Activated naive CD8-positive, alpha-beta T cell treated with anti-CD3 and anti-CD28 coated beads for 36 hours (primary cell): ENCODE measurements at regions not wholly inside any gene's neighbourhood (a gene's known extent, or its start where the extent isn't known, plus 50 kb on each side); places are given as distances from the start of the nearest gene placed in this dataset.

Experiments used
- DNase-seq: peaks from one replicate; pipeline ENCODE4 v3.0.0; 2021
- H3K27ac Mint-ChIP-seq: one replicate; pipeline ENCODE4 v1.8.0; 2022; ENCODE audit warnings: mild to moderate bottlenecking, moderate library complexity, mixed read lengths
- H3K27me3 Mint-ChIP-seq: one replicate; pipeline ENCODE4 v1.8.0; 2022; ENCODE audit warnings: mild to moderate bottlenecking, mixed read lengths
- H3K36me3 Mint-ChIP-seq: one replicate; pipeline ENCODE4 v1.8.0; 2021; ENCODE audit warnings: mild to moderate bottlenecking, mixed read lengths
- H3K4me1 Mint-ChIP-seq: one replicate; pipeline ENCODE4 v1.8.0; 2021; ENCODE audit warnings: mixed read lengths
- H3K4me3 Mint-ChIP-seq: one replicate; pipeline ENCODE4 v1.8.0; 2022; ENCODE audit warnings: mild to moderate bottlenecking, moderate library complexity, mixed read lengths
- H3K9me3 Mint-ChIP-seq: one replicate; pipeline ENCODE4 v1.8.0; 2022; ENCODE audit warnings: mixed read lengths

DNA sequence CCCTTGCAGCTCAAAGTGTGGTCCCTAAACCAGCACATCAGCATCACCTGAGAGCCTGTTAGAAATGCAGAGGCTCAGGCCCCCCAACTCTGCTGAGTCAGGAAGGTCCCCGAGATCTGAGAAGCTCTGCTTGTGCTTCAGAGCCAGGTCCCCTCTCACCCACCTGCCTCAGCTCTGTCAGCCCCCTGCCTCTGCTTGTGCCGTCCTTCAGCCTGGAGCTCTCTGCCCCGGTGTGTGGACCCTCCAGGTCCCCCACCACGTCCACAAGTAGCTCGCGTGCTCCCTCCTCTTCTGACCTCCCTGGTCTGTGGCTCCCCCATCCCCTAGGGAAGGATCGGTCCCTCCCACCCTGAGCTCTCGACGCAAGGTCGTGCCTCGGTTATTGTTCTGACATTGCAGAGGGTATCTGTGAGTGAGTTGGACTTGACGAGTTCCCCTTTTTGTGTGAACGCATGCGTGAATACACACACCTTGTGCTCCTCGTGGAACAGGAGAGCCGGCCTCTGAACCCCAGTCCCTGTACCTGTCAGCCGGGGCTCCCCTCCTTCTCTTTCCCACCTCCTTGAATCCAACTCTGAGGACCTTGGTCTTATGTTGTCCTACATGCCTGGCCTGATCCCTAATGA is 75.5 kb upstream of the TAF1B start:
- peaks cover 7% of the 10 kb centered on the region for H3K4me1 Mint-ChIP-seq
- no peak overlapping the region for H3K27ac Mint-ChIP-seq
- H3K9me3 Mint-ChIP-seq = no peaks in the 10 kb centered on the region
- DNase-seq = no peak
- H3K4me3 Mint-ChIP-seq = no peak overlapping the region
- H3K27me3 Mint-ChIP-seq = no peaks in the 10 kb centered on the region
- H3K36me3 Mint-ChIP-seq = no peaks in the 10 kb centered on the region

GRCh38 chr2:9768388-9768787 is 74.9 kb upstream of the TAF1B start:
- Mint-ChIP-seq H3K4me1 (peaks cover 7% of the 10 kb centered on the region), H3K36me3 (no peaks in the 10 kb centered on the region), H3K27me3 (no peaks in the 10 kb centered on the region), H3K27ac (no peak overlapping the region), H3K9me3 (no peaks in the 10 kb centered on the region), H3K4me3 (no peak overlapping the region)
- no peak for DNase-seq

- no peak overlapping the region for H3K27ac Mint-ChIP-seq
- no peak overlapping the region for H3K4me3 Mint-ChIP-seq
- DNase-seq = peak; percentile 47
- no peaks in the 10 kb centered on the region for H3K36me3 Mint-ChIP-seq
- no peaks in the 10 kb centered on the region for H3K27me3 Mint-ChIP-seq
- H3K9me3 Mint-ChIP-seq = no peaks in the 10 kb centered on the region
- H3K4me1 Mint-ChIP-seq = peaks cover 7% of the 10 kb centered on the region
Observed at GRCh38 chr2:9769171-9770005, 73.9 kb upstream of the TAF1B start.

DNA sequence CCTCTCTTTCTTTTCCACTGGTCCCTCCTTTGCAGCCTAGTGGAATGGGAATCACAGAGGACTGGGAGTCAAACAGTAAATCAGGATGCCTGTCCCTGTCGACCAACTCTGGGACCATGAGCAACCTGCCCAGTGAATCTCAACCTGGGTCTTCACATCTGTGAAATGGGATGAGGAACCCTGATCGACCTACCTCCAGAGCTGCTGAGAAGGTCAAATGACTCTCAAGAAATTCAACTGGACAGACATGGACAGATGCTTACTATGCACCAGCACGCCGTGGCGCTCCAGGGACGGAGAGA is 73.3 kb upstream of the TAF1B start:
- Mint-ChIP-seq H3K9me3 (no peaks in the 10 kb centered on the region), H3K4me1 (peaks cover 7% of the 10 kb centered on the region), H3K27ac (no peak overlapping the region), H3K36me3 (no peaks in the 10 kb centered on the region), H3K27me3 (no peaks in the 10 kb centered on the region), H3K4me3 (no peak overlapping the region)
- no peak for DNase-seq

DNA sequence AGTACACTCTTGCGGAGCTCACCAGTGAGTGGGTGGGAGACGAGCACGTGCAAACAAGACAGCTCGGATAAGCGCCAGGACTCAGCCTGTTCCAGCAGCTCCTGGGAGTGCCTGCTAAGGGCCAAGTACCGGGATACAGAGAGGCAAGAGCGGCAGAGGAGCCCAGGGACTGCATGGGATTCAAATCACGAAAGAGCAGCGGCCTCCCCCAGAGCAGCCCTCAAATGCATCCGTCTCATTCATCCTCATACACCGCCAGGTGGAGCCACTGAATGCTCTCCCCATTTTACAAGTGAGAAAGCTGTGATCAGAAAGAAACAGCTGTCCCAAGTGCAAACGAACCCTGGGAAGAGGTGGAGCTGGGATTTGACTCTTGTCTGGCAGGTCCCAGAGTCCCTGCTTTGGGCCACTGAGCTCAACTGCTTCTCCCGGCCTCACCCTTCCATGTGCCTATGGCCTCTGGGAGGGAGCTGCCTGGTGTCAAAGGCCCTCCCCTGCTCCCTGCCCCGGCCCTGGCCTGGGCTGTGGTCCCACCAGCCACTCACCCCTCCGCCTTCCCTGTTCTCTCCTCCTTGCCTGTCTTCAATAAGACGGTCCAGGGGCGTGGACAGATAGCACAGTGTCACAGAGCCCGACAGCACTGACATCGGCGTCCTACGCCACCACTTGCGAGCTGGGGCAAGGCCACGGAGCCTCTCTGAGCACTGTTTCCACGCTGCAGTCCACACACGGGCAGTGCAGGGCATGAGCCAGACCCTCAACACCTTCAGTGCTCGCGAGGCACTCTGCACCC is 72.8 kb upstream of the TAF1B start:
- H3K9me3 Mint-ChIP-seq = no peaks in the 10 kb centered on the region
- H3K36me3 Mint-ChIP-seq = no peaks in the 10 kb centered on the region
- H3K27ac Mint-ChIP-seq = no peak overlapping the region
- peaks cover 7% of the 10 kb centered on the region for H3K4me1 Mint-ChIP-seq
- no peaks in the 10 kb centered on the region for H3K27me3 Mint-ChIP-seq
- peak; percentile 27 for DNase-seq
- no peak overlapping the region for H3K4me3 Mint-ChIP-seq

- no peaks in the 10 kb centered on the region for H3K36me3 Mint-ChIP-seq
- H3K4me3 Mint-ChIP-seq = no peak overlapping the region
- no peaks in the 10 kb centered on the region for H3K27me3 Mint-ChIP-seq
- H3K4me1 Mint-ChIP-seq = peaks cover 7% of the 10 kb centered on the region
- H3K27ac Mint-ChIP-seq = no peak overlapping the region
- H3K9me3 Mint-ChIP-seq = no peaks in the 10 kb centered on the region
- no peak for DNase-seq
Observed at GRCh38 chr2:9771101-9771449, 72.2 kb upstream of the TAF1B start.

DNA sequence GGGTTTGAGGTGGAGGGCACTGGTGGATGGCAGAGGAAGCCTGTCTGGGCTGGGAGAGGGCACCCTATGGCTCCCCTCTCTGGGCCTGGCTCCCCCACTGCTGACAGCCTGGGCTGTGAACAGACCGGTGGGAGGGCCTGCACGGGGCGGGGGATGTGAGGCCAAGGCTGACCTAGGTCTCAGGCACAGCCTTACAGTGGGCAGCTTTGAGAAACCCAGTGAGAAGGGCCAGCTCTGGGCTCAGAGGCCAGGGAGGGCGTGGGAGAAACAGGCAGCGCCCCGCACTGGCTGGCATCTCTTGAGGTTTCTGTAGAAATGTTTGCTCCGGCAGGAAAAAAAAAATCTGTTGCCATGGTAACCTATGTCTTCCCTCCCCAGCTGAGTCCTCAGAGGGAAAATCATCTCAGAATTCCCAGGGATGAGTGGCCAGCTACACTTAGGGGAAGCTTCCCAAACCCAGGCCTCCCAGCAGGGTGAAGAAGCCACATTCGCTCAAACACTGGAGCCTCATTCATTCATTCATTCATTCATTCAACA is 71.7 kb upstream of the TAF1B start:
- no peak for DNase-seq
- Mint-ChIP-seq H3K9me3 (no peaks in the 10 kb centered on the region), H3K4me3 (no peak overlapping the region), H3K4me1 (peaks cover 7% of the 10 kb centered on the region), H3K27me3 (no peaks in the 10 kb centered on the region), H3K36me3 (no peaks in the 10 kb centered on the region), H3K27ac (no peak overlapping the region)

GRCh38 chr2:9772035-9772998 is 71.0 kb upstream of the TAF1B start:
- H3K27me3 Mint-ChIP-seq = no peaks in the 10 kb centered on the region
- H3K4me1 Mint-ChIP-seq = peaks cover 7% of the 10 kb centered on the region
- DNase-seq = no peak
- no peaks in the 10 kb centered on the region for H3K36me3 Mint-ChIP-seq
- H3K27ac Mint-ChIP-seq = no peak overlapping the region
- no peaks in the 10 kb centered on the region for H3K9me3 Mint-ChIP-seq
- H3K4me3 Mint-ChIP-seq = no peak overlapping the region

GRCh38 chr2:9772999-9773902 is 70.0 kb upstream of the TAF1B start:
- Mint-ChIP-seq H3K27me3 (no peaks in the 10 kb centered on the region), H3K36me3 (no peaks in the 10 kb centered on the region), H3K27ac (no peak overlapping the region), H3K4me1 (peaks cover 7% of the 10 kb centered on the region), H3K9me3 (no peaks in the 10 kb centered on the region), H3K4me3 (no peak overlapping the region)
- DNase-seq = no peak

DNA sequence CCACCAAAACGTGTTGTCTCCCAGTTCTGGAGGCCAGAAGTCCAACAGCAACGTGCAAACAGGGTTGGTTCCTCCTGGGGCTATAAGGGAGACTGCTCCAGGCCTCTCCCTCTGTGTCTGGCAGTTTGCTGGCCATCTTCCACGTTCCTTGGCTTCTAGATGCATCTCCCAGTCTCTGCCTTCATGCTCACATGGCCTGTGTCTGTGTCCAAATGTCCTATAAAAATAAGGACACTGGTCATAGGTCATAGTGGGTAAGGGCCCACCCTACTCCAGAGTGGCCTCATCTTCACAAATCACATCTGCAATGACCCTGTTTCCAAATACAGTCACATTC is 69.4 kb upstream of the TAF1B start:
- H3K4me1 Mint-ChIP-seq = peaks cover 7% of the 10 kb centered on the region
- no peaks in the 10 kb centered on the region for H3K36me3 Mint-ChIP-seq
- H3K9me3 Mint-ChIP-seq = no peaks in the 10 kb centered on the region
- no peak overlapping the region for H3K4me3 Mint-ChIP-seq
- no peaks in the 10 kb centered on the region for H3K27me3 Mint-ChIP-seq
- DNase-seq = no peak
- H3K27ac Mint-ChIP-seq = no peak overlapping the region

GRCh38 chr2:9774266-9774665 is 69.0 kb upstream of the TAF1B start:
- Mint-ChIP-seq H3K27me3 (no peaks in the 10 kb centered on the region), H3K4me1 (peaks cover 7% of the 10 kb centered on the region), H3K9me3 (no peaks in the 10 kb centered on the region), H3K4me3 (no peak overlapping the region), H3K27ac (no peak overlapping the region), H3K36me3 (no peaks in the 10 kb centered on the region)
- no peak for DNase-seq

DNA sequence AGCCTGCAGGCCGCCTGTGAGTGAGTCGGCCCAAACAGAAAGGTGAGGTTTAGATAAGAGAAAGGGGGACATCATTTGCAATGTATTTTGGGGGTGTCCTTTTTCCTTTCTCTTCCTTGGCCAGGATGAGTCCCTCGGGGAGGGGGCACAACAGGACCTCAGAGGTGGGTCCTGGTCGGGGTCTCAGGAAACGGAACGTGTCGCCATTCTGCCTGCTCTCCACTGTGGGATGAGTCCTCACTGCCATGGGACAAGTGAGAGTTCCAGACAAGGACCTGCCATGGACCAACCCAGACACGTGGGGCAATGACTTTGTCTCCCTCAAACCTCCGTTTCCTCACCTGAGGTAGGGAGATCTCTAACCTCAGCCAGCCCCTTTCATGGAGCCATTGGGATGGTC is 67.9 kb upstream of the TAF1B start:
- Mint-ChIP-seq H3K27me3 (no peaks in the 10 kb centered on the region), H3K27ac (no peak overlapping the region), H3K4me1 (peaks cover 11% of the 10 kb centered on the region), H3K4me3 (no peak overlapping the region), H3K36me3 (no peaks in the 10 kb centered on the region), H3K9me3 (no peaks in the 10 kb centered on the region)
- no peak for DNase-seq

- H3K27me3 Mint-ChIP-seq = no peaks in the 10 kb centered on the region
- H3K4me1 Mint-ChIP-seq = peaks cover 15% of the 10 kb centered on the region
- no peaks in the 10 kb centered on the region for H3K9me3 Mint-ChIP-seq
- DNase-seq = no peak
- H3K4me3 Mint-ChIP-seq = no peak overlapping the region
- no peak overlapping the region for H3K27ac Mint-ChIP-seq
- H3K36me3 Mint-ChIP-seq = no peaks in the 10 kb centered on the region
Observed at GRCh38 chr2:9775999-9776712, 67.1 kb upstream of the TAF1B start.
